ENCODE measurements at regions not wholly inside any gene's neighbourhood (a gene's known extent, or its start where the extent isn't known, plus 50 kb on each side); places are given as distances from the start of the nearest gene placed in this dataset.
A peak's percentile ranks its signal among the peaks of the same experiment; 100 is the strongest.

DNA sequence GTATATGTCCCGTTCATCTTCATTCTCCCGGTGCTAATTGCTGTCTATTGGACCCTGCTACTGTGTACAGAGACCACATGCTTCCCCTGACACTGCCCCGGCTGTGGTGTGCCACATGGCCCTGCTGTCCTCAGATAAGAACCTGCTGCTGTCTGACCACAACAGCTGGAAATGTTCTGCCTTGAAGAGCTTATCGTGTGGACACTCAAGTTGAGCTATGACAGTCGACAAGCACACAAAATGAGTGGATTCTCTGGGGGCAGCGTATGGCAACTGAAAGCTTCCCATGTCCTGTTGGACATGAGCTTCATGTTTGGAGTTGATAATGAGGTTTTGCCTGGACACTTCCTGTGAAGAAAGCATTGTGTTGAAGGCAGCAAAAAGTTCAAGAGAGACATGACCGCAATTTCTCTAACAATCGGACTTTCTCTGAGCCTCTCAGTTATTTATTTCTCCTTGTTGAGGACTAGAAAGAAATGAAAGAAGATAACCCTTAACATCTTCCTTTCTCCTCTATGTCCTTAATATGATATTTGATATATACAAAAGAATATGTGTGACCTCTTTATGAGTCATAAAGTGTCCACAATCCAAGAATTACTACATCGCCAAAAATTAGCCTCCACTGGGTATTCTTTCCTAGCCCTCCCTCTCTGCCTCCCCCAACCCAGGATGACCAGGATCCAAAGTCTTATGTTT, 187.1 kb upstream of the TCF21 start:
- no peak for DNase-seq

DNA sequence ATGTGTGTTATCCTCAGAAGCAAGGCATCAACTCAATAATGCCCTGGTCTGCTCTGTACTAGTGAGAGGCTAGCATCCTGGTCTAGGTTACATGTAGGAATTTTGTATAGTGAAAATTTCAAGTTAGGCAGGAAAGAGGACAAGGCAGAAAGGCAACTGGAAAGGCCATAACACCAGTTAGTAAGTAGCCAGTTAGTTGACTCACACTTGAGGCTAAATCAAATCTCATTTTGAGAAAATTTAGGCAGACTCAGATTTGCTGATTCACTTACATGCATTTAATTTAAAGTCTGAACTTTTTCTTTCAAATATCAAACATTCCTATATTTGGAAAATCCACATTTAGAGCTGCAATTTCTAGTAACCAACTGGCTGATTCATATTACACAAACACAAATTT, 184.5 kb upstream of the TCF21 start:
- intact Hi-C loops (cut with DNase I; ENCODE audit: low total_unique reads) = no loop called here
- no peak overlapping the region for H3K4me3 ChIP-seq
- no peak overlapping the region for H3K27ac ChIP-seq

More for the DNA sequence above, 187.1 kb upstream of the TCF21 start:
- 18 to 26% (median 23%) methylated on average over 9 of the region's 9 CpGs for WGBS, 5 donors
- TF ChIP-seq POLR2AphosphoS5 (IDR thresholded peaks at IDR 0.05) (peak in 2 of 3 donors; percentile 74 to 88), POLR2A (IDR thresholded peaks at IDR 0.05) (no peak)
- intact Hi-C loops (cut with DNase I; ENCODE audit: low total_unique reads) = no loop called here
- no peaks in the 10 kb centered on the region for H3K4me1 ChIP-seq
- H3K9me3 ChIP-seq = peaks cover 0 to 5% (median 0%) of the 10 kb centered on the region in 8 donors
- no peaks in the 10 kb centered on the region for H3K27me3 ChIP-seq (replicated peaks in 1 of 7)
- H3K36me3 ChIP-seq = no peaks in the 10 kb centered on the region
- peak overlapping the region in 5 of 8 donors; percentile 4 to 41 (median 24) for H3K27ac ChIP-seq
- no peak overlapping the region for H3K4me3 ChIP-seq

DNA sequence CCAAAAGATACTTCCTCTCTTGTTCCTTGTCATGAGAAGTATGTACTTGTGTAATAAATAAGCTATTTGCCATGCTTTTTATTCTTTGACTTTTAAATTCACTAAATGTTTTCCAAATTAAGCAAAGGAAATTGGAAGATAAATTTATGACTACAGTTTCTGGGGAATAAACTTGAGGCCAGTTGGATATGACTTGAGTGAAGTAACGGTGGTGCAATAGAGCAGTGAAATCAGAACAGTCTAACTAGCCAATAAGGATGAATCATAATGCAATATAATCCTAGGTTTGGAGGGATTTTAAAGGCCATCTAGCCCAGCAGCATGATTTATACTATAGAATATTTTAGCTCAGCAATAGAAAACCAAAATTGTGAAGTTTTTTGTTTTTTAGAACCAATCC, 183.8 kb upstream of the TCF21 start:
- H3K4me1 ChIP-seq = no peaks in the 10 kb centered on the region
- no peak overlapping the region for H3K27ac ChIP-seq
- no peak for TF ChIP-seq POLR2A (IDR thresholded peaks at IDR 0.05)
- TF ChIP-seq, protein P1, sequence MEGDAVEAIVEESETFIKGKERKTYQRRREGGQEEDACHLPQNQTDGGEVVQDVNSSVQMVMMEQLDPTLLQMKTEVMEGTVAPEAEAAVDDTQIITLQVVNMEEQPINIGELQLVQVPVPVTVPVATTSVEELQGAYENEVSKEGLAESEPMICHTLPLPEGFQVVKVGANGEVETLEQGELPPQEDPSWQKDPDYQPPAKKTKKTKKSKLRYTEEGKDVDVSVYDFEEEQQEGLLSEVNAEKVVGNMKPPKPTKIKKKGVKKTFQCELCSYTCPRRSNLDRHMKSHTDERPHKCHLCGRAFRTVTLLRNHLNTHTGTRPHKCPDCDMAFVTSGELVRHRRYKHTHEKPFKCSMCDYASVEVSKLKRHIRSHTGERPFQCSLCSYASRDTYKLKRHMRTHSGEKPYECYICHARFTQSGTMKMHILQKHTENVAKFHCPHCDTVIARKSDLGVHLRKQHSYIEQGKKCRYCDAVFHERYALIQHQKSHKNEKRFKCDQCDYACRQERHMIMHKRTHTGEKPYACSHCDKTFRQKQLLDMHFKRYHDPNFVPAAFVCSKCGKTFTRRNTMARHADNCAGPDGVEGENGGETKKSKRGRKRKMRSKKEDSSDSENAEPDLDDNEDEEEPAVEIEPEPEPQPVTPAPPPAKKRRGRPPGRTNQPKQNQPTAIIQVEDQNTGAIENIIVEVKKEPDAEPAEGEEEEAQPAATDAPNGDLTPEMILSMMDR (IDR thresholded peaks at IDR 0.05 in 8 of 11, conservative IDR thresholded peaks at IDR 0.05 in 3 of 11) = no peak
- no peak for TF ChIP-seq POLR2AphosphoS5 (IDR thresholded peaks at IDR 0.05)
- H3K9me3 ChIP-seq = peaks cover 0 to 3% (median 0%) of the 10 kb centered on the region in 8 donors
- no peak for DNase-seq
- no peaks in the 10 kb centered on the region for H3K27me3 ChIP-seq (replicated peaks in 1 of 7)
- intact Hi-C loops (cut with DNase I; ENCODE audit: low total_unique reads) = no loop called here
- H3K36me3 ChIP-seq = no peaks in the 10 kb centered on the region
- H3K4me3 ChIP-seq = no peak overlapping the region
- 53 to 83% (median 69%) methylated on average over 1 of the region's 1 CpG for WGBS, 5 donors

More for the DNA sequence above, 184.5 kb upstream of the TCF21 start:
- TF ChIP-seq POLR2AphosphoS5 (IDR thresholded peaks at IDR 0.05) = no peak
- TF ChIP-seq, protein P1 (IDR thresholded peaks at IDR 0.05 in 8 of 11, conservative IDR thresholded peaks at IDR 0.05 in 3 of 11) = no peak
- TF ChIP-seq POLR2A (IDR thresholded peaks at IDR 0.05) = no peak
- Histone ChIP-seq H3K9me3 (peaks cover 0 to 5% (median 0%) of the 10 kb centered on the region in 8 donors), H3K27me3 (replicated peaks in 1 of 7) (no peaks in the 10 kb centered on the region), H3K4me1 (no peaks in the 10 kb centered on the region), H3K36me3 (no peaks in the 10 kb centered on the region)
- DNase-seq = no peak

DNA sequence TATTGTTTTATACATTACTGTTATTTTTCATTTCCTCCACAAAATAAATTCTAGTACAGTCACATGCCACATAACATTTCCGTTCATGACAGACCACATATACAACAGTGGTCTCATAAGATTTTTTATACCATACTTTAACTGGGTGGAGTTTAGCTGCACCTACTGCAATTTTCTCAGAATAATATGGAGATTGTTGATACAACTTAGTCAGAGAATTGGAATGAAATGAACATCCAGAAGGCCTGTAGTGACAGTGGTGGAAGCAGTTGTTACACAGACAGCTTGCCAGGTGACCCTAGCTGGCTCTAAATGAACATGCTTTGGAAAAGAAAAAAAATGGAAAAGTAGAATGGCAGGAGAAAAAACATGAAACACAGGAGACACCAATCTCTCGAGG, 183.2 kb upstream of the TCF21 start:
- H3K27me3 ChIP-seq (replicated peaks in 1 of 7) = no peaks in the 10 kb centered on the region
- intact Hi-C loops (cut with DNase I; ENCODE audit: low total_unique reads) = no loop called here
- TF ChIP-seq, protein P1 (IDR thresholded peaks at IDR 0.05 in 8 of 11, conservative IDR thresholded peaks at IDR 0.05 in 3 of 11) = no peak
- no peak for TF ChIP-seq POLR2A (IDR thresholded peaks at IDR 0.05)
- TF ChIP-seq POLR2AphosphoS5 (IDR thresholded peaks at IDR 0.05) = no peak
- H3K36me3 ChIP-seq = no peaks in the 10 kb centered on the region
- H3K9me3 ChIP-seq = no peaks in the 10 kb centered on the region
- H3K4me3 ChIP-seq = no peak overlapping the region
- DNase-seq = no peak
- no peak overlapping the region for H3K27ac ChIP-seq
- 51 to 83% (median 70%) methylated on average over 2 of the region's 2 CpGs for WGBS, 5 donors
- H3K4me1 ChIP-seq = no peaks in the 10 kb centered on the region

All from spleen (tissue), 11 donors.